CD4-positive, alpha-beta T cell (primary cell): ENCODE measurements at regions not wholly inside any gene's neighbourhood (a gene's known extent, or its start where the extent isn't known, plus 50 kb on each side); places are given as distances from the start of the nearest gene placed in this dataset.
"Not testable (repeated sequence)": the region's sequence is repeated elsewhere in the genome, so short reads cannot be mapped to it uniquely, and the experiment has no call there.

Source experiments
- ATAC-seq: fragments of 200-7000 bp; cut with Tn5 transposase; one replicate; pipeline ENCODE4 v1.10.0; 2022; ENCODE audit warnings: mild to moderate bottlenecking; ENCODE audit not compliant: poor library complexity
- CTCF ChIA-PET: fragments of 350-600 bp; sonication (Branson Sonifier 250); formaldehyde crosslinking; loops from one replicate; lab custom pipeline; 2021; ENCODE audit warnings: antibody characterized with exemption, inconsistent platforms; lab: Charles Lee
- POLR2A ChIA-PET: fragments of 350-600 bp; sonication (Branson Sonifier 250); formaldehyde crosslinking; loops from one replicate; lab custom pipeline; 2021; ENCODE audit warnings: antibody characterized with exemption, inconsistent platforms; lab: Charles Lee
- DNase-seq, 14 experiments: peaks; one replicate each; pipeline ENCODE4 v3.0.0-alpha.2; 2013 to 2020; ENCODE audit warnings: mixed read lengths in 2 of 14
- H3K27ac ChIP-seq, 2 donors: one replicate each; pipeline versions ENCODE4 v1.5.1 to v1.7.0; 2013; ENCODE audit warnings: low read length in 2 of 2, low read depth in 1 of 2, mild to moderate bottlenecking in 1 of 2
- H3K27me3 ChIP-seq, 2 experiments: 1 replicate in 1 of 2; 2 replicates in 1 of 2; pipeline versions ENCODE4 v1.6.1 to v1.7.0; 2013; ENCODE audit warnings: low read length in 2 of 2, control low read depth in 1 of 2, mild to moderate bottlenecking in 1 of 2, moderate library complexity in 1 of 2; ENCODE audit not compliant: insufficient read depth in 2 of 2, control insufficient read depth in 1 of 2
- H3K36me3 ChIP-seq: one replicate; pipeline ENCODE4 v1.6.1; 2013; ENCODE audit warnings: low read length, control low read depth; ENCODE audit not compliant: insufficient read depth
- H3K4me1 ChIP-seq: one replicate; pipeline ENCODE4 v1.6.1; 2013; ENCODE audit warnings: low read length, control low read depth; ENCODE audit not compliant: insufficient read depth
- H3K4me3 ChIP-seq: one replicate; pipeline ENCODE4 v1.5.1; 2013; ENCODE audit warnings: mild to moderate bottlenecking, low read length, moderate library complexity
- H3K9me3 ChIP-seq, 2 experiments: 1 replicate in 1 of 2; 2 replicates in 1 of 2; pipeline versions ENCODE4 v1.6.1 to v1.7.0; 2013; ENCODE audit warnings: low read length in 2 of 2, mild to moderate bottlenecking in 2 of 2, control low read depth in 1 of 2, moderate library complexity in 1 of 2; ENCODE audit not compliant: control insufficient read depth in 1 of 2, insufficient read depth in 1 of 2
- H3K27ac Mint-ChIP-seq: one replicate; pipeline ENCODE4 v1.8.0; 2020; ENCODE audit warnings: mixed read lengths
- H3K27me3 Mint-ChIP-seq: one replicate; pipeline ENCODE4 v1.8.0; 2021; ENCODE audit warnings: mixed read lengths
- H3K36me3 Mint-ChIP-seq: one replicate; pipeline ENCODE4 v1.8.0; 2021; ENCODE audit warnings: low read depth, mixed read lengths
- H3K4me1 Mint-ChIP-seq: one replicate; pipeline ENCODE4 v1.8.0; 2021; ENCODE audit warnings: low read depth, mixed read lengths
- H3K4me3 Mint-ChIP-seq: one replicate; pipeline ENCODE4 v1.8.0; 2020; ENCODE audit warnings: mild to moderate bottlenecking, mixed read lengths
- H3K9me3 Mint-ChIP-seq: one replicate; pipeline ENCODE4 v1.8.0; 2020; ENCODE audit warnings: mixed read lengths
- intact Hi-C, 2 experiments: fragments of 100-400 bp; cut with DNase I in 1 of 2; cut with micrococcal nuclease in 1 of 2; formaldehyde crosslinking; loops; one replicate each; pipeline versions ENCODE4 v1.15.1 to v1.9.0; 2023 to 2025; cut with DNase I, micrococcal nuclease
- TF ChIP-seq, protein P1 (sequence below): fragments of 200-600 bp; IDR thresholded peaks from one replicate; pipeline ENCODE4 v1.8.0; 2022; ENCODE audit warnings: antibody characterized with exemption, mild to moderate bottlenecking

DNA sequence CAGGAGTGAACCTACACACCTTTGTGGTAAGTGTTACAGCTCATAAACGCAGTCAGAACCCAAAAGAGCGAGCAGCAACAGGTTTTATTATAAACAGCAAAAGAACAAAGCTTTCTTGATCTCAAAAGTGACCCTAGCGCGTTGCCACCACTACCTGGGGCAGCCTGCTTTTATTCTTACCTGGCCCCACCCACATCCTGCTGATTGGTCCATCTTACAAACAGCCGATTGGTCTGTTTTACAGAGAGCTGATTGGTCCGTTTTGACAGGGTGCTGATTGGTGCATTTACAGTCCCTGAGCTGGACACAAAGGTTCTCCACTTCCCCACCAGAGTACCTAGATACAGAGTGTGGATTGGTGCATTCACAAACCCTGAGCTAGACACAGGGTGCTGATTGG is 143.1 kb downstream of the ARRDC4 start:
- ChIA-PET CTCF (no interaction called here), POLR2A (no interaction called here)
- intact Hi-C loops, result no loop called here

DNA sequence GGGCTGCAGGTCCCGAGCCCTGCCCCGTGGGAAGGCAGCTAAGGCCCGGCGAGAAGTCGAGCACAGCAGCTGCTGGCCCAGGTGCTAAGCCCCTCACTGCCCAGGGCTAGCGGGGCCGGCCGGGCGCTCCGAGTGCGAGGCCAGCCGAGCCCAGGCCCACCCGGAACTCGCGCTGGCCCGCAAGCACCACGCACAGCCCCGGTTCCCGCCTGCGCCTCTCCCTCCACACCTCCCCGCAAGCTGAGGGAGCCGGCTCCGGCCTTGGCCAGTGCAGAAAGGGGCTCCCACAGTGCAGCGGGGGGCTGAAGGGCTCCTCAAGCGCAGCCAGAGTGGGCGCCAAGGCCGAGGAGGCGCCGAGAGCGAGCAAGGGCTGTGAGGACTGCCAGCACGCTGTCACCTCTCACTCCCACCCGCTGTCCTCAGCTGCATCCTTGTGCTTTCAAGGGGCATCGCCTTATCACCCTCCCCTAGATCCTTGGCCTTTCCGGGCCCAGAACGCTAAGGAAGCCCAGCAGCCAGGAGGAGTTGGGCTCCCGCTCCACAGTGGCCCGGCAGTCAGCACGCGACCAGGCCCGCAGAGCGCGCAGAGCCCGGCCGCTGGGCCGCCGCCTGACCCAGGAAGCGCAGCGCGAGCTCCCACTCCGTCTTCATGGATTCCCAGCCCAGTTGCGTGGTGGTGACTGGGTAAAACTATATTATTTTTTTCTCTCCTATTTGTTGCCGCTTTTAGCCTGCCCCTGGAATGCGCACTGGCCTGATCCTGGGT is 144.1 kb downstream of the ARRDC4 start:
- H3K4me3 Mint-ChIP-seq, POLR2A ChIA-PET, H3K4me3 ChIP-seq, H3K9me3 ChIP-seq, H3K9me3 Mint-ChIP-seq, CTCF ChIA-PET, ATAC-seq, H3K27ac ChIP-seq, H3K4me1 ChIP-seq, H3K27me3 Mint-ChIP-seq, H3K27ac Mint-ChIP-seq, H3K27me3 ChIP-seq, intact Hi-C loops, H3K36me3 ChIP-seq, H3K36me3 Mint-ChIP-seq, DNase-seq: not testable (repeated sequence)
- peaks cover 12% of the 10 kb centered on the region for H3K4me1 Mint-ChIP-seq

More for the DNA sequence above, 143.1 kb downstream of the ARRDC4 start:
- H3K27ac Mint-ChIP-seq, result no peak overlapping the region
- TF ChIP-seq, protein P1, sequence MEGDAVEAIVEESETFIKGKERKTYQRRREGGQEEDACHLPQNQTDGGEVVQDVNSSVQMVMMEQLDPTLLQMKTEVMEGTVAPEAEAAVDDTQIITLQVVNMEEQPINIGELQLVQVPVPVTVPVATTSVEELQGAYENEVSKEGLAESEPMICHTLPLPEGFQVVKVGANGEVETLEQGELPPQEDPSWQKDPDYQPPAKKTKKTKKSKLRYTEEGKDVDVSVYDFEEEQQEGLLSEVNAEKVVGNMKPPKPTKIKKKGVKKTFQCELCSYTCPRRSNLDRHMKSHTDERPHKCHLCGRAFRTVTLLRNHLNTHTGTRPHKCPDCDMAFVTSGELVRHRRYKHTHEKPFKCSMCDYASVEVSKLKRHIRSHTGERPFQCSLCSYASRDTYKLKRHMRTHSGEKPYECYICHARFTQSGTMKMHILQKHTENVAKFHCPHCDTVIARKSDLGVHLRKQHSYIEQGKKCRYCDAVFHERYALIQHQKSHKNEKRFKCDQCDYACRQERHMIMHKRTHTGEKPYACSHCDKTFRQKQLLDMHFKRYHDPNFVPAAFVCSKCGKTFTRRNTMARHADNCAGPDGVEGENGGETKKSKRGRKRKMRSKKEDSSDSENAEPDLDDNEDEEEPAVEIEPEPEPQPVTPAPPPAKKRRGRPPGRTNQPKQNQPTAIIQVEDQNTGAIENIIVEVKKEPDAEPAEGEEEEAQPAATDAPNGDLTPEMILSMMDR, result no peak
- Histone ChIP-seq H3K36me3 (no peaks in the 10 kb centered on the region), H3K27me3 (no peaks in the 10 kb centered on the region), H3K9me3 (no peaks in the 10 kb centered on the region), H3K27ac (no peak overlapping the region), H3K4me3 (no peak overlapping the region), H3K4me1 (no peaks in the 10 kb centered on the region)
- H3K27me3 Mint-ChIP-seq, result no peaks in the 10 kb centered on the region
- ATAC-seq (no peak), DNase-seq (no peak)
- no peak overlapping the region for H3K4me3 Mint-ChIP-seq
- no peaks in the 10 kb centered on the region for H3K36me3 Mint-ChIP-seq
- H3K4me1 Mint-ChIP-seq, result peaks cover 12% of the 10 kb centered on the region
- no peaks in the 10 kb centered on the region for H3K9me3 Mint-ChIP-seq

DNA sequence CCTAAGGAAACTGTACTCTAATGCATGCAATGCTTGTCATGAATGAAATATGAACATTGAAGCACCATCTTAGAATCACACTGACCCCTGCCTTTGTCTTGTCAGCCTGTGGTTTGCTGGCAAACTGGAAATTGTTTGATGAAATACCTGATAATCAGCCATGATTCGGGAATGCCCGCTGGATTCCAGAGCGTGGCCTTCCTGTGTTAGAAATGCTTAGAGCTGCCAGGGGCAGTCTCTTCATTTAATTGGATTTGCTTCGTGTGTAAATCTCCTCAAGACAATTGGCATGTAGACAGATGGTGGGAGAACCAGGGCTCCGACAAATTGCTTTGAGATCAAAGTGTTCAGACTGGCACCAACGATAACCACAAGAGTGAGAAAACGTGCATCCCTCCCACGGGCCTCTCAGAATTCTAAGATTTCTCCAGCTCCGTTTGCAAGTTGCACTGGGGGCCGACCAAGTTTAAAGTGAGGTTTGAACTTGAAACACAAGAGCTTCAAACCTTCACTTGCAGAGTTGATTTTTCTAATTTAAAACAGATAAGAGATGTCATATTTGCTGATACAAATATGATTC is 146.2 kb downstream of the ARRDC4 start:
- H3K27me3 Mint-ChIP-seq, H3K4me1 ChIP-seq, H3K36me3 ChIP-seq, H3K9me3 Mint-ChIP-seq, H3K4me3 Mint-ChIP-seq, H3K27me3 ChIP-seq, H3K27ac Mint-ChIP-seq, H3K36me3 Mint-ChIP-seq, H3K27ac ChIP-seq, H3K4me3 ChIP-seq, DNase-seq, H3K9me3 ChIP-seq, intact Hi-C loops, ATAC-seq, POLR2A ChIA-PET, CTCF ChIA-PET: not testable (repeated sequence)
- peaks cover 12% of the 10 kb centered on the region for H3K4me1 Mint-ChIP-seq

DNA sequence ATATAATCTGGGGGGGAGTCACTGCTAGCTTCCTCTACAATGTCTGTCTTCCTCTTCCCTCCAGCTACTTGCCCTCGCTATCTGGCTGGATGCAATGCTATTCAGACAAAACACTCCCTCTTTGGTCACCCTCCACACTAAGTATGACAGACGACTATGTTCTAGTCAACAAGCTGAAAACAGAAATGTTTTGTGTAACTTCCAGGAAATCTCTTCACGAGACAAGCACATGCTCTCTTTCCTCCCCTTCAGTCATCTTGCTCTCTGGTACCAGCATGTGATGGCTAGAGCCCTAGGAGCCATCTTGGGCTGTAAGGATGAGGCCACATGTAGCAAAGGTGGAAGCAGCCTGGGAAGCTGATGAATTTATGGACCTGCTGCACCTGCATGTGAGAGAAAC is 151.3 kb downstream of the ARRDC4 start:
- Histone ChIP-seq H3K27me3 (no peaks in the 10 kb centered on the region), H3K4me3 (no peak overlapping the region), H3K9me3 (peaks cover 0 to 3% of the 10 kb centered on the region in 2 experiments), H3K4me1 (no peaks in the 10 kb centered on the region), H3K27ac (no peak overlapping the region), H3K36me3 (no peaks in the 10 kb centered on the region)
- Mint-ChIP-seq H3K4me1 (peaks cover 7% of the 10 kb centered on the region), H3K9me3 (no peaks in the 10 kb centered on the region), H3K4me3 (no peak overlapping the region), H3K36me3 (no peaks in the 10 kb centered on the region), H3K27ac (no peak overlapping the region), H3K27me3 (no peaks in the 10 kb centered on the region)
- POLR2A ChIA-PET, result no interaction called here
- DNase-seq (no peak), ATAC-seq (no peak)
- CTCF ChIA-PET, result no interaction called here
- TF ChIP-seq, protein P1, result no peak
- intact Hi-C loops, result no loop called here
